GM19468 (cell line): ENCODE measurements at regions not wholly inside any gene's neighbourhood (a gene's known extent, or its start where the extent isn't known, plus 50 kb on each side); places are given as distances from the start of the nearest gene placed in this dataset.

ENCODE experiments used
- ATAC-seq: cut with Tn5 transposase; IDR thresholded peaks from one replicate; pipeline ENCODE4 v1.9.1; 2021; ENCODE audit warnings: mild to moderate bottlenecking, moderate library complexity, moderate number of reproducible peaks; ENCODE audit not compliant: unreplicated experiment; ENCODE audit errors: extremely low read depth

DNA sequence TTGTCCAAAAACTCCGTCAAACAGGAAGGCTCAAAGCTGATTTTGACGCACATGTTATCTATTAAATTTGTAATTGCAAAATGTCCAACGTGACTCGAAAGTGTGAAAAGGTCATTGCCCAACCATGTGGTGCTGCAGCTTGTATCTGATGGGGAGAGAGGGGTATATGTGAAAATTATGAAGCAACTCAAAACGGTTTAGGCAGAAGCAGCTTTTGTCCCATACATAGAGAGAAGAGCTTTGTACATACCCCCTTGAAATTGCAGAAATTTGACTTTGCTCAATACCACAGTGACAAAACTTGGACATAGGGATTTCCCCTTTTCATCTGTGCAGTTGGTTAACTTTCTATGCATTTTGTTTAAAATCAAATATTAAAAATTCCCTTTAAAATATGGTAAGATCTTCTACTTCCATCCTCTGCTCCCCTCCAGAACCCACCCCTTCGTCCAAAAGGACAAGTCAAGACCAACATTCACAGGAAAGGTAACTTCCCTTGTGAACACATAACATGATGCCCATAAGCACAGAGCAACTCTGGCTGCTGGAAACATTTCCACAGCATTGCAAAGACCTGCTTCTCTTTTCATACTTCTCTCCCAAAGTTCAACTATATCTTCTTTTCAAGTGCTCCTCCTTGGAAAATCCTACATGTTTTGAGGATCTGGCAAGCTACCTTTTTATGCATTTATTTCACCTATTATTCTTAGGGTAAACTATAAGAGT lies 253.7 kb upstream of the THBS1 start:
- no peak for ATAC-seq

- no peak for ATAC-seq
Measured at GRCh38 chr15:39330061-39330460, 250.8 kb upstream of the THBS1 start.

DNA sequence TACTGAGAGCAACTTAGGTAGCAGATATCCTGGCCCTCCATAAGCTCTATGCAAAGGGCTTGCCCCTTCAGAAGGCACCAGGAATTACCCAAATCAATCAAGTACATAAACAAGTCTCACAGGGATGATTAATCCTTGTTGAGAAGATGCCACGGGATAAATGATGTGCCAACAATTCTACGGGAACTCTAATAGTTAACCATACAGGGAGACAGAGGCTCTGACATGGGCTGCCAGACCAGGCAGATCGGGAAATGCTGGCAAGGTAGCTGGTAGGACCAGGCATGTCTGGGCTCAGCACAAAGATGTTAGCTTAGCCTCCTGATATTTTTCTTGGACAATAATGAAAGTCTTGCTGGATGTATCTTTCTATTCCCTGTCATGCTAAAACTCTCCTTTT lies 249.3 kb upstream of the THBS1 start:
- ATAC-seq, result no peak

DNA sequence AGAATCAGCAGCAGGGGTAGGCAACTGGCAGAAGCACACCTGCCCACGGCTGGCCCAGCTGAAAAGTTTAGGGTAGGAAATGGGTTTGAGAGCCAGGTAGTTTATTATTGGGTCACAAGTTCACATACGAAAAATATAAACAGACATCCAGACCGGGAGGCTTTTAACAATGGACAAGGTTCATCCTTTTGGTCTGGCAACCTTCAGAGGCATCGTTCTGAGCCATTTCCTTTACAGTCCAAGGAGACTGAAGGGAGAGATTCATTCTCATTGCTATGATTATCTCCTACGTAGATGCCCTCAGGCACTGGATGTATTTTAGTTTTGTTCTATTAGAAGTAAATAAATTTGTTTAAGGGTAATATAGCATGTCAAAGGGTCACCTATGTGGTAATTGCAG lies 248.0 kb upstream of the THBS1 start:
- no peak for ATAC-seq

GRCh38 chr15:39333393-39333792 lies 247.5 kb upstream of the THBS1 start:
- no peak for ATAC-seq

DNA sequence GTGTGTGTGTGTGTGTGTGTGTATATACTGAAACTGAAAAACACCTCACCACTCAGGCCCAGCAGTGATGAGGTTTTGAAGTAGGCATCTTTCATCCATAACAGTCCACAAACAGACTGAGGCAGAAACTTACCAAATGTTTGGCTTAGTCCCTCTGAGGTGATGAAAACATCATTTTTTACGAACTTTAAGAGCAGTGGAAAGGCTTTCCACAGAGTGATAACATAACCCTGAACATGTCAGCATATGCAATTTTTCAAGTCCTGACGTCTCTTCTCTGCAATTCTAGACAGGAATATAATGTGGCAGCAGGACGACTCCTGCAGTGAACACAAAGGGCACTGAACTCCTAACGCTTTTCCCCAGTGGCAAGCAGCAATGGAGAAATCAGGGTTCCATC lies 247.0 kb upstream of the THBS1 start:
- ATAC-seq, result no peak

- ATAC-seq, result no peak
Measured at GRCh38 chr15:39336926-39337325, 244.0 kb upstream of the THBS1 start.

GRCh38 chr15:39338251-39338650 lies 242.6 kb upstream of the THBS1 start:
- ATAC-seq, result no peak

DNA sequence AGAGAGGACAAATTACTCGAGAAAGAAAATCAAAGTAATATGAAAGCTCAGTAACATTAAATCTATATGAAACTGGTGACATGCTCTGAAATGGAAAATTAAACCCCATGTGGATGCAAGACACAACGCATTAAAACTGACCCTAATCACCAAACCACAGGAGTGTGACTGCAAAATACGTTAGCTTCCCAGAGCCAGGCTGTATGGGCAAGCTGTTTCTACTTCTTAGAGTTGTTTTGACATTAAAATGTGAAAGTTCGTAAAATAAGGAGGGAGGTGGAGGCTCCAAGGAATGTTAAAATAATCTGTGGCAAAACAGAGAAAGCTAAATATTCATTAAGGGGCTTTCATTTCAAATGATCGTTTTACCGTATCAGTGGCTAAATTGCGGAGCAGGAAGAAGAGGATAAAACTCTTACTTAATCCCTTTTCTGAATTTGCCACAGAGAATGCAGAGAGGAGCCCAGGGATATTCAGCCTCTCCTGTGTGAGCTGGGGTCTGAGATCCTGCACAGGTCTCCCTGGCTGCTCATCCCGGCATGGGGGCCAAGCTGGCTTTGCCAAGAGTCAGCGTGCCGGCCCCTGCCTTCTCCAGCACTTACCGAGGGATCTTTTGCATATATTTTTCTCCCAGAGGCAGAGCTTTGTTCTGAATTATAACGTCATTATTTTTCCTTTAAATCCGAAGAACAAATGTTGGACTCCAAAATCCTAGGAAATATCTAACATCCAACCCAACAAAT lies 239.8 kb upstream of the THBS1 start:
- ATAC-seq, result no peak

- no peak for ATAC-seq
Measured at GRCh38 chr15:39344662-39345141, 236.2 kb upstream of the THBS1 start.

DNA sequence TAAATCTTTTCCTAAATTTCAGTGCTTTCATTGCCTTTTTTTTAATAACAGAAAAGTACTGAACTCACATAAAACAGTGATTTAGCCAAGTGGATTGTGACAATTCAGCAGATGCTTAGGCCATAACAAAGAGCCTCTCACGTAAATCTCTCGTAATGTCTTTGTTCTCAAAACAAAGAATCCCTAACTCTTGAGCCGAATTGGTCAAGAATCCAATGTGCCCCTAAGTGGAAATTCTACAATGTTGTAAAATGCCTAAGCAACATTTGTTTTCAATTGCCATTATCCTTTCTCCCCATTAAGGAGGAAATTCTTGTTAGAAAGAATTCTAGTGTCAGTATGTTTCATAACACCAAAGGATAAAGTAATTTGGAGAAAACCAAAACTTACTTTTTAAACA lies 235.7 kb upstream of the THBS1 start:
- ATAC-seq, result no peak

DNA sequence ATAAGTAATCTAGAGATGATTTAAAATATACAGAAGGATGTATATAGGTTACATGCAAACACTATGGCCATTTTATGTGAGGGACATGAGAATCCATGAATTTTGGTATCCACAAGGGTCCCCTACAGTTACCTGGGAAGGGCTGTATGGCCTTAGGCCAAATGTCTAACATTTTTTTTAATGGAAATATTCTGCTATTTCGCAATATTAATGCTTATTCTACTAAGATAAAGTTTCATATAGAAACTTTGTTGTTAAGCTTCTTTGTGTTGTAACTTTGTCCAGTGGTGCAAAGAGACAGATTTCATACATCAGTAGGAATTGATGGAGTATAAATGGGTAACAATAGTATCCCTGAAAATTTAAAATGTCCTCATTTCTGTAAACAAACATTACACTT lies 233.4 kb upstream of the THBS1 start:
- no peak for ATAC-seq

DNA sequence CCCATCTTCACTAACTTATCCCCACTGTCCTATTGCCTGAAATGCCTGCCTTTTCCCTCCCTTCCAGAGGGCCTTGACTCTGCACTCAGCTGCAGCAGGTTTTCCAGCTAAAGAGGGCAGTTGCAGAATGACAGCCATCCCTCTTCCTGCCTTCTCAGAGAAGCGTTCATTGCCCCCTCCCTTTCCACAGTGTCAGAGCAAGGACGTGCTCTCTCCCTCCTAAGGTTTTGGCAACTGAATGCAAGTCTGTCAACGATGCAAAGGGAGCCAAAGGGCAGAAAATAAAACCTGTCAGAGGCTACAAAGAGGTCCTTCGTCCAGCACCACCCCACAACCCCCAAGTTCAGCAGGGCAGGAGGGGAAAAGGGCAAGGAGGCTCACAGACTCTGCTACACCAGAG lies 230.1 kb upstream of the THBS1 start:
- no peak for ATAC-seq

DNA sequence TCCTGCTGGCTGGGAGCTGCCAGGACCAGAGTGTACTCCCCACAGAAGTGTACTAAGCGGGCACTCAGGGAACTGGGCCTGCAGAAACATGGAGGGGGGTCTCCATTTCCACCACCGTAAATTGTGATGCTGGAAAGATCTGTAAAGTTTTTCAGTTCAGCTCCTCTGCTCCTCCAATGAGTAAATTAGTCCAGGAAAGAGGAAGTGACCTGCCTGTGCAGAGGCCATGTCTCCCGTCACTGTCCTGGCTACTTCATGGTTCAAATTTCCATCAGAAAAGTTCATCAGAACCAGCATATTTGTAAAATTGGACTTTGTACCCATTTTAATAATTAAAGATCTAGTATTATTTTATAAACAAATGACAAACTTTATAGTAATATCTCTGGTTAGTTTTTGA lies 226.7 kb upstream of the THBS1 start:
- ATAC-seq, result no peak

DNA sequence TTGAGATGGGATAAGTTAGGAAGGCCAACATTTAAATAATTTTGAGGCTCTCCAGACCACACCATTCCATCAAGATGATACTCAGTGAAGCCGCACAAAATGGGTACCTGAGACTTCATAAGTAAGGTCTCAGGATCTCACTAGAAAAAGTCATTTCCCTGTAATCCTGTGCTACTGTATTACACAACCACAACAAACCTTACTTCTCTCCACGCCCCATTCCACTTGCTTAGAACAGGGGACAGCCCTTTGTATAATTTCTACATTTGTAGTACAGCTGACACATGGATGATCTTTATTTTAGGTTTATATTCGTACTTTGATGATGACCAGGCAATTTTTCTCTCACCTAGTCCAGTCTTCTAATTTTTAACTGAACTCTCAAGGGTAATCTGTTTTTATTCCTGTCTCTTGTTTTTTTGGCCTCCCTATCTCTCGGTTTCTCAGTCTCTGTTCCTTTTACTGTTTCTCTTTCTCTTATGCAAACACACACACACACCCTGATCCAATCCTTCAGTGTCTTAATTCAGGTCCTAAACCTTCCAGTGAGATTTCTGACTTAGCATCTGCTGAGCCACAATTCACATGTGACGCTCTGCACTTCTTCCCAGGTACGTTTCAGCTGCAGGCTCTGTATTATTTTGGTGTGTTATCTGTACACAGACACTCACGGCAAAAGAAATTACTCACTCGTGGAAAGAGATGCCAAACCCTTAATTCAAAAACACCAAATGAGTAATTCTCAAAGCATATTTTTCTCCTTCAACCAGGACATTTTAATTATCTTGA lies 223.2 kb upstream of the THBS1 start:
- ATAC-seq, result no peak

- no peak for ATAC-seq
Measured at GRCh38 chr15:39358441-39359041, 222.3 kb upstream of the THBS1 start.

DNA sequence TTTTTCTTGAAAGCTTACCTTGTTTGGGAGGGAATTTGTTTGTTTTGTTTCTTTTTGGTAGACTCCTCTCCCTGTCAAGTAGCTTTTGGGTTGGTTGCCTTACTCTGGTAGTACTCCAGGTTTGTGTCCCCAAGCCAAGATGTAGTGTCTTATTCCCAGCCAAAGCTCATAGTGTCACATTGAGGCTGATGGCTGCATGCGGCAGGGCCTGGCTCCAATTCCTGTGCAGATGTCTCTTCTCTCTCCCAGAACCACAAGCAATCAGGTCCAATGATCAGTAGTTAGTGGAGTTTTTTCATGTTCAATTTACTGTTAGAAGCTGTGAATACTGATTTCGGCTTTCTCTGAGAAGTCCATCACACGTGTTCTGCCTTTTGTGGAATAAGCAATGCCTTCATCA lies 221.1 kb upstream of the THBS1 start:
- no peak for ATAC-seq

DNA sequence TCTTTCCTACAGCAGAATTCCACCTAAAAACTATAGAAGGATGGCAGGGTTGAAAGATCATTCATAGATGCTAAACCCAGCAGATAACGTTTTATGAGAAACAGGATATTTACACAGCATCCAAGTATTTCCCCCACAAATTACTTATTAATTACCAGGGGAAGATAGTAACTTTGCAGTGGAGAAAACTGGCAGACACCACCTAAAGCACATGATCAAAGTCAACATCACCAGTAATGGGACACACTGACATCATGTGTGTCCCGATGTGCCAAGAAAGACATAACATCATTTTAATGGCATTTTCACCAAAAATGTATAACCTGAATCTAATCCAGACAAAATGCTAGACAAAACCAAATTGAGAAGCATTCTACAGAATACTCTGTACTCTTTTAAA lies 220.4 kb upstream of the THBS1 start:
- ATAC-seq, result no peak

GRCh38 chr15:39361497-39361896 lies 219.4 kb upstream of the THBS1 start:
- no peak for ATAC-seq

DNA sequence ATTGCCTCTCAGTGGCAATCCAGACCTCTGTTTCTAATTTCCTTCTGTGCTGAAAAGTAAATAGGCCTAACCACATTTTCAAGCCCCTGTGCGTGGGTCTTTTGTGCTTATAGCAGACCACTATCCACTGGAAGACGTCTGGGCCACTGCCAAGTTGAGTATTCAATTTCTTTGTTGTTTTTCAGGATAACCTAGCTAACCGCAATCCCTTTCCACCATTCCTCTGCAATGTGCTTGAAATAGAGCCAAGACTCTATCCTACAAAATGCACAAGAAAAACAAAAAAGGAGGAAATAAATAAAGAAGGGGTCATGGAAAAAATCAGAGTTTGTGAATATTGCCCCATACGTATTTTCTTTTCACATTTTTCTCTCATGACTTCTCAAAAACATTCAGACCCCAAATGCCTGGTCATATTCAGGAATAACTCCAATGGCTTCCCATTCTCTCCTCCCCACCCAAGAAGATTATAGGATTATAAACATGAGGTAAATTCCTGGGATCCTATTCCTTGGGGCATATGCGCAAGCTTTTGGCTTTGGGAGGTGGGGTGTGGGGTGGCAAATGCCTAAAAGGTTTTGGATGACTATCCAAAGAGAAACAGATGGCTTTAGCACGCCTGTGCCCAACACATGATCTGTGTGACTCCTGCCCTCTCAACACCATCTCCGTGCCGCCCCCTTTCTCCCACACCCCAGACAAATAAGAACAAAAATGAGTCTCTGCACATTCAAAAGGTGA lies 217.9 kb upstream of the THBS1 start:
- no peak for ATAC-seq
